Loucy (cell line): ENCODE measurements at regions not wholly inside any gene's neighbourhood (a gene's known extent, or its start where the extent isn't known, plus 50 kb on each side); places are given as distances from the start of the nearest gene placed in this dataset.

ENCODE experiments used
- EZH2phosphoT487 ChIP-seq: fragments of 200-600 bp; IDR thresholded peaks from 2 replicates; pipeline ENCODE4 v1.6.1; 2018; ENCODE audit warnings: antibody characterized with exemption, mild to moderate bottlenecking, moderate library complexity, borderline replicate concordance
- TF ChIP-seq, protein P1 (sequence below): fragments of 200-600 bp; sonication (generic); conservative IDR thresholded peaks from 2 replicates; pipeline ENCODE4 v1.5.1; 2014; ENCODE audit warnings: mild to moderate bottlenecking, antibody characterized with exemption, low read length

DNA sequence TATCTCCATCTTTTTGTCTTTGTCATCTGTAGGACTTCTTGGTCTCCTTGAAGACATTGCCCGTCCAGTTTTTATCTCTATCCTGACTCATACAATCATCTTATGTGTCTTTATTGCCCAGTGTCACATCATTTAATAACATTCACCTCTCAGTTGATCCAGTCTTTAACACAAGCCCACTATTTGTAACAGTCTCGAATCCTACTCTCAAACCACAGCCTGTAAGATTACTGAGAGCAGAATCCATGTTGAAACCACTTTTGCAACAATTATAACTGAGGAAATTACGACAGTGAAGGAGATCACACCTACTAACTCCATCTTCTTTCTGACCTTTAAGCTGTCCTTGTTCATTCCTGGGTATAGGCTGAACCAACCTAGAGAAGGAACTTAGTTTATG is 1206.0 kb upstream of the ZEB2 start:
- TF ChIP-seq, protein P1, sequence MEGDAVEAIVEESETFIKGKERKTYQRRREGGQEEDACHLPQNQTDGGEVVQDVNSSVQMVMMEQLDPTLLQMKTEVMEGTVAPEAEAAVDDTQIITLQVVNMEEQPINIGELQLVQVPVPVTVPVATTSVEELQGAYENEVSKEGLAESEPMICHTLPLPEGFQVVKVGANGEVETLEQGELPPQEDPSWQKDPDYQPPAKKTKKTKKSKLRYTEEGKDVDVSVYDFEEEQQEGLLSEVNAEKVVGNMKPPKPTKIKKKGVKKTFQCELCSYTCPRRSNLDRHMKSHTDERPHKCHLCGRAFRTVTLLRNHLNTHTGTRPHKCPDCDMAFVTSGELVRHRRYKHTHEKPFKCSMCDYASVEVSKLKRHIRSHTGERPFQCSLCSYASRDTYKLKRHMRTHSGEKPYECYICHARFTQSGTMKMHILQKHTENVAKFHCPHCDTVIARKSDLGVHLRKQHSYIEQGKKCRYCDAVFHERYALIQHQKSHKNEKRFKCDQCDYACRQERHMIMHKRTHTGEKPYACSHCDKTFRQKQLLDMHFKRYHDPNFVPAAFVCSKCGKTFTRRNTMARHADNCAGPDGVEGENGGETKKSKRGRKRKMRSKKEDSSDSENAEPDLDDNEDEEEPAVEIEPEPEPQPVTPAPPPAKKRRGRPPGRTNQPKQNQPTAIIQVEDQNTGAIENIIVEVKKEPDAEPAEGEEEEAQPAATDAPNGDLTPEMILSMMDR, result no peak
- no peak for TF ChIP-seq EZH2phosphoT487
